C4-2B (cell line): ENCODE measurements at regions not wholly inside any gene's neighbourhood (a gene's known extent, or its start where the extent isn't known, plus 50 kb on each side); places are given as distances from the start of the nearest gene placed in this dataset.

Experiments used
- ZFX ChIP-seq: fragments of 450-650 bp; IDR thresholded peaks from 2 replicates; pipeline ENCODE4 v1.6.1; 2017
- TF ChIP-seq, protein P1 (sequence below): fragments of 450-650 bp; conservative IDR thresholded peaks from 2 replicates; pipeline ENCODE4 v1.5.1; 2017; ENCODE audit warnings: mild to moderate bottlenecking

DNA sequence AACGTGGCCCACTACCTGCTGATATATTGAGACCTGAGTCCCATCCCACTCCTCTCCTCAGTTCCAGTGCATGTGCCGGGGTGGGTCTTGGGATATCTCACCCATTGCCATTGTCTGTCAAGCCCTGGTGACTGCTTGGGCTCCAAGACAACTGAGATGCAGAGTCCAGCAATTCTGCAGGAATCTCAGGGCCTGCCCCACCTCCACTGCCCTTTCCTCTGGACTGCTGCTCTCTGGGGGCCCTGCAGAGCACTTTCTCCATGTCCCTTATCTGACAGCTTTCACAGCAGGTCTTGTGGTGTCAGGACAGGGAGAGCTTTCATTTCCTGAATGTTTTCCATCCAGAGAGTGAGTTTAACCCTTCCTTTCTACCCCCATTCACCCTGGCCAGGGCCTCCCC, 152.9 kb downstream of the ARL4C start:
- TF ChIP-seq, protein P1, sequence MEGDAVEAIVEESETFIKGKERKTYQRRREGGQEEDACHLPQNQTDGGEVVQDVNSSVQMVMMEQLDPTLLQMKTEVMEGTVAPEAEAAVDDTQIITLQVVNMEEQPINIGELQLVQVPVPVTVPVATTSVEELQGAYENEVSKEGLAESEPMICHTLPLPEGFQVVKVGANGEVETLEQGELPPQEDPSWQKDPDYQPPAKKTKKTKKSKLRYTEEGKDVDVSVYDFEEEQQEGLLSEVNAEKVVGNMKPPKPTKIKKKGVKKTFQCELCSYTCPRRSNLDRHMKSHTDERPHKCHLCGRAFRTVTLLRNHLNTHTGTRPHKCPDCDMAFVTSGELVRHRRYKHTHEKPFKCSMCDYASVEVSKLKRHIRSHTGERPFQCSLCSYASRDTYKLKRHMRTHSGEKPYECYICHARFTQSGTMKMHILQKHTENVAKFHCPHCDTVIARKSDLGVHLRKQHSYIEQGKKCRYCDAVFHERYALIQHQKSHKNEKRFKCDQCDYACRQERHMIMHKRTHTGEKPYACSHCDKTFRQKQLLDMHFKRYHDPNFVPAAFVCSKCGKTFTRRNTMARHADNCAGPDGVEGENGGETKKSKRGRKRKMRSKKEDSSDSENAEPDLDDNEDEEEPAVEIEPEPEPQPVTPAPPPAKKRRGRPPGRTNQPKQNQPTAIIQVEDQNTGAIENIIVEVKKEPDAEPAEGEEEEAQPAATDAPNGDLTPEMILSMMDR = no peak
- TF ChIP-seq ZFX = no peak
